ENCODE measurements at regions not wholly inside any gene's neighbourhood (a gene's known extent, or its start where the extent isn't known, plus 50 kb on each side); places are given as distances from the start of the nearest gene placed in this dataset.
"Not testable (repeated sequence)": the region's sequence is repeated elsewhere in the genome, so short reads cannot be mapped to it uniquely, and the experiment has no call there.

GRCh38 chr10:113473011-113473410, 79.8 kb upstream of the HABP2 start:
- no peak for DNase-seq

GRCh38 chr10:113473851-113474250, 79.0 kb upstream of the HABP2 start:
- no peak for DNase-seq

- no peak for DNase-seq
Measured at GRCh38 chr10:113474752-113475151, 78.1 kb upstream of the HABP2 start.

- no peak for DNase-seq
Measured at GRCh38 chr10:113475381-113475807, 77.5 kb upstream of the HABP2 start.

DNA sequence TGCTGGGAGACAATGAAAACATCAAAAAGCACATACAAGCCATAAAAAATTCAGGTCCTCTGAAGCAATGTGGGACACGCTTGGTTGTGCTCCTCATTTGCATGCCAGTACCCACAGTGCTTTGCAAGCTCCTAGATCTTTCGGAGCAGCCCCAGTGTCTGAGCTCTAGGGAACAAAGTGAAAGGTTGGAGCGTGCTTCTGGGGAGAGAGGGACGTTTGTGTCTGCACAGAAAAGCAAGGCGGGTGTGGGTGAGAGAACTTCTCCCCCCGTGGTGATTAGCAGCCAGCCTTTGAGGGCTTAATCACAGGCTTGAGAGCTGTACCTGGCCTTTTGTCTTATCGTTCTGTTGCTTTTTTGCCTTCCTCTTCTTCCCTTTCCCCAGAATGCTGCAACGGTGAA, 76.7 kb upstream of the HABP2 start:
- no peak for DNase-seq

DNA sequence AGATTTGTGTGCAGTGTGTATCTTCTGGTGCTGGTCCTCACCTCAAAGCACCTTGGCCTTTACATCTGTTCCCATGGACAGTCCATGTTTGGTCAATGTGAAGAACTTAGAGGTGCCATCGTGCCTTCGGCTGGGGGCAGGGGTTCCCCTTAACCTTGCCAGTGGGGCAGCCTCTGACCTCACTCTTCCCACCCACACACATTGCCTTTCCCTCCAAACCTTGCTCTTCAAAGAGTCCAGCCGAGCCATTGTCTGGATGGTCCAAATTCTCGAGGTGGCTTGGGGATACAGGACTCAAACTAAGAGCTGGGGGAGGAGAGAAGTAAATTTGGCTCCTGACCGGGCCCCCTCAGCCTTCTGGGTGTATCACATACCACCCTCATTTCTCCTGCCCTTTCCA, 76.2 kb upstream of the HABP2 start:
- DNase-seq = no peak

GRCh38 chr10:113477451-113477850, 75.4 kb upstream of the HABP2 start:
- DNase-seq = no peak

DNA sequence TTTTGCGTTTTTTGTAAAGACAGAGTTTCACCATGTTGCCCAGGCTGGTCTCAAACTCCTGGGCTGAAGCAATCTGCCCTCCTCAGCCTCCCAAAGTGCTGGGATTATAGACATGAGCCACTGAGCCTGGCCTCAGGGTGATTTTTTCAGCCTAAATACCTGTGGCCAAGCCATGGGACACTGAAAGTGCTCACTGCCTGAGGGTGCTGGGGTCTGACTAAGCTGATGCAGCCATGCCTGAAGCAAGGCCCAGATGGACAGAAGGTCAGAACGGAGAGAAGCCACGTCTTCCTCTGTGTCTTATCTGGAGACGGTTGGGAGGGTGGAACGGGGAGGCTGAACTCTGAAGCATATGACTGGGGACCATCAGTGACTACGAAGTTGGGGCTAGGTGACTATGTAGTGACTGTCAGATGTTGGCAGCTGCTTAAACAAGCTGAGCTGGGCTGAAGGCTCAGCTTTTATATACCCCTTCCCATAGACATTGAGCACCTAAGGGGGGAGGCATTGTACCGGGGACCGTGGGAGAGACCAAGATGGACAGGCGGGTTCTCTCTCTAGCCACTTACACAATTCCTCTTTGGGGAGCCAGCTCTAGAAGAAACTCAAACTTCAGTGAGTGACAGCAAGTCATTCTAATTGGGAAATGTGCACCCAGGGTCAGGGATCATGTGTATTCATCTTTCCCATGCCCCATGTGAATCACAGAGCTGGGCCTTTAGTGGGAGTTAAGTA, 73.3 kb upstream of the HABP2 start:
- DNase-seq = no peak

DNA sequence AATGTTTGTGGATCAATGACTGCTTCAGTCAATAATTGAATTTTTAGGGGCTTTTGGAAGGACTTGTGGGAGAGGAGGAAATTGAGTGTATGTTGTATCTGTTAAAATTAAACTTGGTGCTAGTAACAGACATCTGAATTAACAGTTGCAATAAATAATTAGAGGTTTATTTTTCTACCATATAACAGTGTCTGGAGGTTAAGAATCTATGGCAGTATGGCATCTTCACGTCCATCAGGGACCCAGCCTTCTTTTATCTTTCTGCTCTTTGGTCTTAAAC, 72.8 kb upstream of the HABP2 start:
- no peak for DNase-seq

- DNase-seq = no peak
Measured at GRCh38 chr10:113480851-113481502, 71.9 kb upstream of the HABP2 start.

- no peak for DNase-seq
Measured at GRCh38 chr10:113484487-113484886, 68.4 kb upstream of the HABP2 start.

DNA sequence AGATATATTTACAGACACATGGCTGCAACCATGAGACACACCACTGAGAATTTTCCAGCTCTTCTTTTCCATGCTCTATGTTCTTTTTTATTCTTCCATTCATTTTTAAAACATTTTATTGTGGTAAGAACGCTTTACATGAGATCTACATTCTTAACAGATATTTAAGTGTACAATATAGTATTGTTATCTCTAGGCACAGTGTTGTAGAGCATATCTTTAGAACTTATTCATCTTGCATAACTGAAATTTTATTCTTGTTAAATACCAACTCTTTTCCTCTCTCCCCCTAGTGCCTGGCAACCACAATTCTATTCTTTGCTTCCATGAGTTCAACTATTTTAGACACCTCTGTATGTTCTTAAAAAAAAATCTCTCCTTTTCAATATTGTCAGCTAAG, 67.1 kb upstream of the HABP2 start:
- DNase-seq = no peak

- no peak for DNase-seq
Measured at GRCh38 chr10:113486531-113486930, 66.3 kb upstream of the HABP2 start.

- no peak for DNase-seq
Measured at GRCh38 chr10:113487154-113487553, 65.7 kb upstream of the HABP2 start.

DNA sequence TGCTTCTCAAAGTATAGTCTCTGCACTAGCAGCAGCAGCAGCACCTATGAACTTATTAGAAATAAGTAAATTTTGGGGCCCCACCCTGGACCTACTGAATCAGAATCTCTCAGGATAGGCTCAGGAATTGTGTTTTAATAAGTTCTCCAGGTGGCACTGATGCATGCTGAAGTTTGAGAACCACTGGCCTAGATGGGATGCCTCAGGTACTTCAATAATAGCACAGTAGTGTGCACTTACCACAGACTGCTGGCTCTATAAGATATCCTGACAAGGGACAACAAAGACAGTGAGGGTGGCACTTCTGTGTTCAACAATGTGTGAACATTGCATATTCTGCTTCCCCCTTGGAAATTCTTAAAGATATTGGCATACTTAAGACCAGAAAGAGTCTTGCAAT, 64.7 kb upstream of the HABP2 start:
- DNase-seq = no peak

GRCh38 chr10:113489522-113489921, 63.3 kb upstream of the HABP2 start:
- not testable (repeated sequence) for DNase-seq

GRCh38 chr10:113491967-113492565, 60.8 kb upstream of the HABP2 start:
- DNase-seq = no peak

GRCh38 chr10:113493195-113493594, 59.7 kb upstream of the HABP2 start:
- no peak for DNase-seq

GRCh38 chr10:113493882-113494301, 59.0 kb upstream of the HABP2 start:
- no peak for DNase-seq

DNA sequence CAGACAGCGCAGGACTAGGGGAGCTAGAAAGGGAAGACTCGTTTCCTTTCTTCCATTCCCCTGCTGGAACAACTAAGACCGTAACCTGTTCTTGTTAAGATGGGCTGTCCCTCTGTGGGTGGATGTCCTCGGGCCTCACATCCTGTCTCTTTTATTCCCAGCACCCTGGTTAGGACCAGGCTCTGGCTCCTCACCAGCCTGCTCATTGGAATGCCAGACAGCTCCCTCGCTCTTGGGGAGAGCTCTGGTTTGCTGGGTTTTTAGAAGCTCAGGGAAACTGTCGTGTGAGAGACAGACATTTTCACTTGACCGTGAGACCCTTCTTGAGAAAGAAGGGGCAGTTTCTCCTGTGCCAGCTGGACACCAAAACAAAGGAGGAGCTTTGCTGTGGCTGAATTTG, 58.1 kb upstream of the HABP2 start:
- DNase-seq = no peak

GRCh38 chr10:113495553-113495952, 57.3 kb upstream of the HABP2 start:
- no peak for DNase-seq

- no peak for DNase-seq
Measured at GRCh38 chr10:113496111-113497109, 56.4 kb upstream of the HABP2 start.

GRCh38 chr10:113497198-113497597, 55.7 kb upstream of the HABP2 start:
- DNase-seq = no peak

Data from bone marrow (tissue), 2 donors.